ENCODE measurements at regions not wholly inside any gene's neighbourhood (a gene's known extent, or its start where the extent isn't known, plus 50 kb on each side); places are given as distances from the start of the nearest gene placed in this dataset.

GRCh38 chr10:16117305-16117695 lies 257.0 kb upstream of the MINDY3 start:
- ChIA-PET CTCF (ENCODE audit: low intra/inter-chr PET ratio) (no interaction called here), POLR2A (no interaction called here)
- no peak overlapping the region for H3K9ac ChIP-seq (ENCODE audit: insufficient read depth in 1 of 2, low read depth in 2 of 2, low read length in 2 of 2)
- intact Hi-C loops (cut with micrococcal nuclease), result loop anchor here (2.0 to 10.0 kb wide), 2 partner anchors 214 to 658 kb away; no protein-coding TSS in a partner anchor
- in situ Hi-C loops (cut with MboI), result no loop called here
- H3K4me3 ChIP-seq, result no peak overlapping the region
- H4K20me1 ChIP-seq (replicated peaks; ENCODE audit: control insufficient read depth, insufficient read depth, low read length), result no peaks in the 10 kb centered on the region
- ATAC-seq (no peak), DNase-seq (ENCODE audit: extremely low read depth in 1 of 4, low spot score in 3 of 4) (no peak), FAIRE-seq (no peak)
- no peaks in the 10 kb centered on the region for H3K79me2 ChIP-seq (ENCODE audit: control insufficient read depth, insufficient read depth, low read length)
- no peaks in the 10 kb centered on the region for H3K27me3 ChIP-seq (ENCODE audit: control insufficient read depth in 2 of 2, insufficient read depth in 2 of 2, low read length in 2 of 2)
- no peaks in the 10 kb centered on the region for H3K9me1 ChIP-seq (ENCODE audit: control insufficient read depth, insufficient read depth, low read length)
- BruUV-seq (replicated peaks), result no TSS peak
- TF ChIP-seq YBX1 (IDR thresholded peaks at IDR 0.05) (no peak), FOXK2 (conservative IDR thresholded peaks at IDR 0.05 in 1 of 2, IDR thresholded peaks at IDR 0.05 in 1 of 2; ENCODE audit: low read depth in 2 of 2) (no peak), RBM25 (IDR thresholded peaks at IDR 0.05; ENCODE audit: low read depth, low read length, severe bottlenecking) (no peak), THRB (CRISPR knock-in tag; conservative IDR thresholded peaks at IDR 0.05) (no peak), CBFB (CRISPR knock-in tag; IDR thresholded peaks at IDR 0.05) (no peak), SIN3A (IDR thresholded peaks at IDR 0.05; ENCODE audit: borderline replicate concordance in 2 of 2, control insufficient read depth in 1 of 2, low read depth in 2 of 2, low read length in 2 of 2) (no peak), SREBF2 (CRISPR knock-in tag; IDR thresholded peaks at IDR 0.05) (no peak), MEIS2 (IDR thresholded peaks at IDR 0.05; ENCODE audit: partially characterized antibody) (no peak), ILK (tag; IDR thresholded peaks at IDR 0.05; ENCODE audit: borderline replicate concordance, low read depth) (no peak), PHF21A (IDR thresholded peaks at IDR 0.05; ENCODE audit: borderline replicate concordance, low read depth) (no peak), ZNF133 (CRISPR knock-in tag; IDR thresholded peaks at IDR 0.05) (no peak)
- no peak overlapping the region for H3K27ac ChIP-seq (ENCODE audit: extremely low read depth, low read depth, low read length)
- no peak overlapping the region for H2AFZ ChIP-seq (ENCODE audit: low read depth, low read length)
- H3K9me3 ChIP-seq (replicated peaks; ENCODE audit: control insufficient read depth, insufficient read depth, low read depth, low read length), result no peaks in the 10 kb centered on the region
- no peaks in the 10 kb centered on the region for H3K4me1 ChIP-seq (replicated peaks in 1 of 2; ENCODE audit: control insufficient read depth in 2 of 2, insufficient read depth in 2 of 2, low read length in 2 of 2)
- no peaks in the 10 kb centered on the region for H3K36me3 ChIP-seq (ENCODE audit: control insufficient read depth, insufficient read depth, low read length)
- 4% methylated on average over 3 of the region's 4 CpGs for WGBS (ENCODE audit: insufficient coverage, low coverage, missing lambda C conversion rate)
- H3K4me2 ChIP-seq (ENCODE audit: insufficient read depth, low read length), result no peak overlapping the region
